ENCODE measurements at regions not wholly inside any gene's neighbourhood (a gene's known extent, or its start where the extent isn't known, plus 50 kb on each side); places are given as distances from the start of the nearest gene placed in this dataset.

DNA sequence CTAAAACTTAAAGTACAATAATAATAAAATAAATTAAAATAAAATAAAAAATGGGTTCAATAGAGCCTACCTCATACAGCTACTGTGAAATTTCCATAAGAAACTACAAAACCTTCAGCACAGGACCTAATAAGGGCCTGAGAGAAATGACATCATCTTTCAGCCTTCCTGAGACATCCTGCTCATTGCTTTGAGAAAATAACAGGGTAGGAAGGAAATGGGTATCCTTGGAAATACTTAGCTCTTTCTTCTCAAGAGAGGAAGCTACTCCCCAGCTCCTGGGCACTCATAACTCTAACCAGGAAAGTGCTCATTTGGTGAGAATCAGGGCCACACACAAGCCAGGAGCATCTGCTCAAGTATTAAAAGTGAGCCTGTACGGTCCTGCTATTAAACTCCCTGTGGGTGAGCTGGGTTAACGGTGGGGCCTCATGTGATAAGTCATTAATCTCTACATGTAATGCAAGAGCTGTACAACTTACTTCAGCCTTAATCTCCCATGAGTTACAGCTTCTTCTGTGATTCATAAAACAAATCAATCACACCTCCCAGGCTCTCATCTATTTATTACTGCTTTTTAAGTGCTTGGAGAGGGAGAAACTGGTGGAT is 141.4 kb downstream of the MAFB start (continued):
- TF ChIP-seq, protein P1, sequence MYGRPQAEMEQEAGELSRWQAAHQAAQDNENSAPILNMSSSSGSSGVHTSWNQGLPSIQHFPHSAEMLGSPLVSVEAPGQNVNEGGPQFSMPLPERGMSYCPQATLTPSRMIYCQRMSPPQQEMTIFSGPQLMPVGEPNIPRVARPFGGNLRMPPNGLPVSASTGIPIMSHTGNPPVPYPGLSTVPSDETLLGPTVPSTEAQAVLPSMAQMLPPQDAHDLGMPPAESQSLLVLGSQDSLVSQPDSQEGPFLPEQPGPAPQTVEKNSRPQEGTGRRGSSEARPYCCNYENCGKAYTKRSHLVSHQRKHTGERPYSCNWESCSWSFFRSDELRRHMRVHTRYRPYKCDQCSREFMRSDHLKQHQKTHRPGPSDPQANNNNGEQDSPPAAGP (tag by site-specific recombination; IDR thresholded peaks at IDR 0.05), result no peak
- TF ChIP-seq ZNF621 (tag by site-specific recombination; IDR thresholded peaks at IDR 0.05) (no peak), ZNF19 (tag by site-specific recombination; IDR thresholded peaks at IDR 0.05; ENCODE audit: low read depth) (no peak), ZFP3 (tag by site-specific recombination; IDR thresholded peaks at IDR 0.05; ENCODE audit: low read depth) (no peak), ZNF404 (tag by site-specific recombination; IDR thresholded peaks at IDR 0.05) (no peak), ZNF335 (tag by site-specific recombination; conservative IDR thresholded peaks at IDR 0.05) (peak; percentile 72; the same call in 1 of the 2 replicates), ZIC2 (tag by site-specific recombination; IDR thresholded peaks at IDR 0.05) (peak; percentile 34; the same call in 1 of the 2 replicates), SP7 (tag by site-specific recombination; IDR thresholded peaks at IDR 0.05) (peak; percentile 95), ZNF670 (tag by site-specific recombination; IDR thresholded peaks at IDR 0.05; ENCODE audit: low read depth) (no peak), ZBTB21 (tag by site-specific recombination; IDR thresholded peaks at IDR 0.05) (no peak), ZNF391 (tag by site-specific recombination; IDR thresholded peaks at IDR 0.05; ENCODE audit: borderline replicate concordance, low read depth) (no peak), KLF16 (tag by site-specific recombination; IDR thresholded peaks at IDR 0.05) (no peak), FEZF1 (tag by site-specific recombination; IDR thresholded peaks at IDR 0.05) (no peak), ZNF24 (tag by site-specific recombination; IDR thresholded peaks at IDR 0.05) (no peak), ZNF624 (tag by site-specific recombination; IDR thresholded peaks at IDR 0.05) (no peak), ZNF776 (tag by site-specific recombination; IDR thresholded peaks at IDR 0.05; ENCODE audit: borderline replicate concordance) (no peak)
- TF ChIP-seq, protein P2, sequence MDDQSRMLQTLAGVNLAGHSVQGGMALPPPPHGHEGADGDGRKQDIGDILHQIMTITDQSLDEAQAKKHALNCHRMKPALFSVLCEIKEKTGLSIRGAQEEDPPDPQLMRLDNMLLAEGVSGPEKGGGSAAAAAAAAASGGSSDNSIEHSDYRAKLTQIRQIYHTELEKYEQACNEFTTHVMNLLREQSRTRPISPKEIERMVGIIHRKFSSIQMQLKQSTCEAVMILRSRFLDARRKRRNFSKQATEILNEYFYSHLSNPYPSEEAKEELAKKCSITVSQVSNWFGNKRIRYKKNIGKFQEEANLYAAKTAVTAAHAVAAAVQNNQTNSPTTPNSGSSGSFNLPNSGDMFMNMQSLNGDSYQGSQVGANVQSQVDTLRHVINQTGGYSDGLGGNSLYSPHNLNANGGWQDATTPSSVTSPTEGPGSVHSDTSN (CRISPR knock-in tag; IDR thresholded peaks at IDR 0.05), result no peak
- TF ChIP-seq, protein P3, sequence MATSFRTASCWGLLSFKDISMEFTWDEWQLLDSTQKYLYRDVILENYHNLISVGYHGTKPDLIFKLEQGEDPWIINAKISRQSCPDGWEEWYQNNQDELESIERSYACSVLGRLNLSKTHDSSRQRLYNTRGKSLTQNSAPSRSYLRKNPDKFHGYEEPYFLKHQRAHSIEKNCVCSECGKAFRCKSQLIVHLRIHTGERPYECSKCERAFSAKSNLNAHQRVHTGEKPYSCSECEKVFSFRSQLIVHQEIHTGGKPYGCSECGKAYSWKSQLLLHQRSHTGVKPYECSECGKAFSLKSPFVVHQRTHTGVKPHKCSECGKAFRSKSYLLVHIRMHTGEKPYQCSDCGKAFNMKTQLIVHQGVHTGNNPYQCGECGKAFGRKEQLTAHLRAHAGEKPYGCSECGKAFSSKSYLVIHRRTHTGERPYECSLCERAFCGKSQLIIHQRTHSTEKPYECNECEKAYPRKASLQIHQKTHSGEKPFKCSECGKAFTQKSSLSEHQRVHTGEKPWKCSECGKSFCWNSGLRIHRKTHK (tag by site-specific recombination; IDR thresholded peaks at IDR 0.05), result no peak
- TF ChIP-seq, protein P4, sequence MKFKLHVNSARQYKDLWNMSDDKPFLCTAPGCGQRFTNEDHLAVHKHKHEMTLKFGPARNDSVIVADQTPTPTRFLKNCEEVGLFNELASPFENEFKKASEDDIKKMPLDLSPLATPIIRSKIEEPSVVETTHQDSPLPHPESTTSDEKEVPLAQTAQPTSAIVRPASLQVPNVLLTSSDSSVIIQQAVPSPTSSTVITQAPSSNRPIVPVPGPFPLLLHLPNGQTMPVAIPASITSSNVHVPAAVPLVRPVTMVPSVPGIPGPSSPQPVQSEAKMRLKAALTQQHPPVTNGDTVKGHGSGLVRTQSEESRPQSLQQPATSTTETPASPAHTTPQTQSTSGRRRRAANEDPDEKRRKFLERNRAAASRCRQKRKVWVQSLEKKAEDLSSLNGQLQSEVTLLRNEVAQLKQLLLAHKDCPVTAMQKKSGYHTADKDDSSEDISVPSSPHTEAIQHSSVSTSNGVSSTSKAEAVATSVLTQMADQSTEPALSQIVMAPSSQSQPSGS (tag by site-specific recombination; IDR thresholded peaks at IDR 0.05; ENCODE audit: low read depth), result peak; percentile 84
- TF ChIP-seq, protein P5, sequence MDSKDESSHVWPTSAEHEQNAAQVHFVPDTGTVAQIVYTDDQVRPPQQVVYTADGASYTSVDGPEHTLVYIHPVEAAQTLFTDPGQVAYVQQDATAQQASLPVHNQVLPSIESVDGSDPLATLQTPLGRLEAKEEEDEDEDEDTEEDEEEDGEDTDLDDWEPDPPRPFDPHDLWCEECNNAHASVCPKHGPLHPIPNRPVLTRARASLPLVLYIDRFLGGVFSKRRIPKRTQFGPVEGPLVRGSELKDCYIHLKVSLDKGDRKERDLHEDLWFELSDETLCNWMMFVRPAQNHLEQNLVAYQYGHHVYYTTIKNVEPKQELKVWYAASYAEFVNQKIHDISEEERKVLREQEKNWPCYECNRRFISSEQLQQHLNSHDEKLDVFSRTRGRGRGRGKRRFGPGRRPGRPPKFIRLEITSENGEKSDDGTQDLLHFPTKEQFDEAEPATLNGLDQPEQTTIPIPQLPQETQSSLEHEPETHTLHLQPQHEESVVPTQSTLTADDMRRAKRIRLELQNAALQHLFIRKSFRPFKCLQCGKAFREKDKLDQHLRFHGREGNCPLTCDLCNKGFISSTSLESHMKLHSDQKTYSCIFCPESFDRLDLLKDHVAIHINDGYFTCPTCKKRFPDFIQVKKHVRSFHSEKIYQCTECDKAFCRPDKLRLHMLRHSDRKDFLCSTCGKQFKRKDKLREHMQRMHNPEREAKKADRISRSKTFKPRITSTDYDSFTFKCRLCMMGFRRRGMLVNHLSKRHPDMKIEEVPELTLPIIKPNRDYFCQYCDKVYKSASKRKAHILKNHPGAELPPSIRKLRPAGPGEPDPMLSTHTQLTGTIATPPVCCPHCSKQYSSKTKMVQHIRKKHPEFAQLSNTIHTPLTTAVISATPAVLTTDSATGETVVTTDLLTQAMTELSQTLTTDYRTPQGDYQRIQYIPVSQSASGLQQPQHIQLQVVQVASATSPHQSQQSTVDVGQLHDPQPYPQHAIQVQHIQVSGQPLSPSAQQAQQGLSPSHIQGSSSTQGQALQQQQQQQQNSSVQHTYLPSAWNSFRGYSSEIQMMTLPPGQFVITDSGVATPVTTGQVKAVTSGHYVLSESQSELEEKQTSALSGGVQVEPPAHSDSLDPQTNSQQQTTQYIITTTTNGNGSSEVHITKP (tag by site-specific recombination; IDR thresholded peaks at IDR 0.05), result no peak

Data from HEK293 (cell line).